Astrocyte (in vitro differentiated cells and primary cell): ENCODE measurements at regions not wholly inside any gene's neighbourhood (a gene's known extent, or its start where the extent isn't known, plus 50 kb on each side); places are given as distances from the start of the nearest gene placed in this dataset.
"Not testable (repeated sequence)": the region's sequence is repeated elsewhere in the genome, so short reads cannot be mapped to it uniquely, and the experiment has no call there.

ENCODE experiments used
- EZH2 ChIP-seq: IDR thresholded peaks from 2 replicates; pipeline ENCODE4 v1.6.1; 2012; ENCODE audit warnings: mild to moderate bottlenecking, low read length, inconsistent platforms; ENCODE audit not compliant: insufficient read depth
- TF ChIP-seq, protein P1 (sequence below): IDR thresholded peaks from 2 replicates; pipeline ENCODE4 v1.5.1; 2011; ENCODE audit warnings: low read depth, mild to moderate bottlenecking, inconsistent platforms, low read length, moderate library complexity; ENCODE audit not compliant: insufficient read depth

- TF ChIP-seq, protein P1, sequence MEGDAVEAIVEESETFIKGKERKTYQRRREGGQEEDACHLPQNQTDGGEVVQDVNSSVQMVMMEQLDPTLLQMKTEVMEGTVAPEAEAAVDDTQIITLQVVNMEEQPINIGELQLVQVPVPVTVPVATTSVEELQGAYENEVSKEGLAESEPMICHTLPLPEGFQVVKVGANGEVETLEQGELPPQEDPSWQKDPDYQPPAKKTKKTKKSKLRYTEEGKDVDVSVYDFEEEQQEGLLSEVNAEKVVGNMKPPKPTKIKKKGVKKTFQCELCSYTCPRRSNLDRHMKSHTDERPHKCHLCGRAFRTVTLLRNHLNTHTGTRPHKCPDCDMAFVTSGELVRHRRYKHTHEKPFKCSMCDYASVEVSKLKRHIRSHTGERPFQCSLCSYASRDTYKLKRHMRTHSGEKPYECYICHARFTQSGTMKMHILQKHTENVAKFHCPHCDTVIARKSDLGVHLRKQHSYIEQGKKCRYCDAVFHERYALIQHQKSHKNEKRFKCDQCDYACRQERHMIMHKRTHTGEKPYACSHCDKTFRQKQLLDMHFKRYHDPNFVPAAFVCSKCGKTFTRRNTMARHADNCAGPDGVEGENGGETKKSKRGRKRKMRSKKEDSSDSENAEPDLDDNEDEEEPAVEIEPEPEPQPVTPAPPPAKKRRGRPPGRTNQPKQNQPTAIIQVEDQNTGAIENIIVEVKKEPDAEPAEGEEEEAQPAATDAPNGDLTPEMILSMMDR = not testable (repeated sequence)
- not testable (repeated sequence) for TF ChIP-seq EZH2
These were observed 1223.1 kb downstream of the ARAP2 start for GRCh38 chr4:35021222-35021621.
